HG03520 (cell line): ENCODE measurements at regions not wholly inside any gene's neighbourhood (a gene's known extent, or its start where the extent isn't known, plus 50 kb on each side); places are given as distances from the start of the nearest gene placed in this dataset.

Source experiments
- ATAC-seq: cut with Tn5 transposase; IDR thresholded peaks from one replicate; pipeline ENCODE4 v1.9.1; 2021; ENCODE audit warnings: mild to moderate bottlenecking, moderate library complexity; ENCODE audit not compliant: unreplicated experiment

GRCh38 chr2:59076079-59076619 lies 835.0 kb upstream of the FANCL start:
- no peak for ATAC-seq

- ATAC-seq = no peak
Measured at GRCh38 chr2:59074071-59074470, 832.9 kb upstream of the FANCL start.

GRCh38 chr2:59073286-59073685 lies 832.2 kb upstream of the FANCL start:
- no peak for ATAC-seq

GRCh38 chr2:59068255-59068654 lies 827.1 kb upstream of the FANCL start:
- ATAC-seq = no peak

GRCh38 chr2:59066787-59067399 lies 825.8 kb upstream of the FANCL start:
- no peak for ATAC-seq

GRCh38 chr2:59047373-59047995 lies 806.4 kb upstream of the FANCL start:
- ATAC-seq = no peak

- ATAC-seq = no peak
Measured at GRCh38 chr2:59046401-59047372, 805.6 kb upstream of the FANCL start.

GRCh38 chr2:59044736-59045135 lies 803.6 kb upstream of the FANCL start:
- no peak for ATAC-seq

- ATAC-seq = no peak
Measured at GRCh38 chr2:59041139-59041538, 800.0 kb upstream of the FANCL start.

- no peak for ATAC-seq
Measured at GRCh38 chr2:59034837-59035236, 793.7 kb upstream of the FANCL start.

- ATAC-seq = no peak
Measured at GRCh38 chr2:59034106-59034505, 793.0 kb upstream of the FANCL start.

- ATAC-seq = no peak
Measured at GRCh38 chr2:59033661-59034060, 792.5 kb upstream of the FANCL start.

GRCh38 chr2:59032499-59032898 lies 791.4 kb upstream of the FANCL start:
- no peak for ATAC-seq

GRCh38 chr2:59029058-59029457 lies 787.9 kb upstream of the FANCL start:
- ATAC-seq = no peak

- ATAC-seq = no peak
Measured at GRCh38 chr2:59027320-59027719, 786.2 kb upstream of the FANCL start.

GRCh38 chr2:59025157-59025757 lies 784.1 kb upstream of the FANCL start:
- no peak for ATAC-seq

GRCh38 chr2:59021786-59022185 lies 780.7 kb upstream of the FANCL start:
- no peak for ATAC-seq

GRCh38 chr2:59019566-59020159 lies 778.5 kb upstream of the FANCL start:
- no peak for ATAC-seq

GRCh38 chr2:59018737-59019136 lies 777.6 kb upstream of the FANCL start:
- ATAC-seq = no peak

GRCh38 chr2:59015027-59015426 lies 773.9 kb upstream of the FANCL start:
- no peak for ATAC-seq

- ATAC-seq = no peak
Measured at GRCh38 chr2:59012971-59013370, 771.8 kb upstream of the FANCL start.
